H9 (cell line): ENCODE measurements at regions not wholly inside any gene's neighbourhood (a gene's known extent, or its start where the extent isn't known, plus 50 kb on each side); places are given as distances from the start of the nearest gene placed in this dataset.
"Not testable (repeated sequence)": the region's sequence is repeated elsewhere in the genome, so short reads cannot be mapped to it uniquely, and the experiment has no call there.

ENCODE experiments used
- DNase-seq: peaks from one replicate; pipeline ENCODE4 v3.0.0-alpha.2; 2017
- H2AFZ ChIP-seq: one replicate; pipeline ENCODE4 v1.6.1; 2013; ENCODE audit warnings: mild to moderate bottlenecking, low read length, control low read depth, moderate library complexity
- H2AK5ac ChIP-seq: 2 replicates; pipeline ENCODE4 v1.6.1; 2013; ENCODE audit warnings: low read length, control low read depth, mixed read lengths; ENCODE audit not compliant: insufficient read length
- H2BK120ac ChIP-seq: one replicate; pipeline ENCODE4 v1.6.1; 2013; ENCODE audit warnings: low read depth, mild to moderate bottlenecking, low read length, control low read depth, inconsistent platforms; ENCODE audit not compliant: poor library complexity, severe bottlenecking
- H2BK12ac ChIP-seq: 2 replicates; pipeline ENCODE4 v1.6.1; 2013; ENCODE audit warnings: low read length, control low read depth, mixed read lengths, low read depth; ENCODE audit not compliant: insufficient read length
- H2BK15ac ChIP-seq: 2 replicates; pipeline ENCODE4 v1.6.1; 2013; ENCODE audit warnings: low read depth, low read length, control low read depth
- H2BK20ac ChIP-seq: one replicate; pipeline ENCODE4 v1.6.1; 2013; ENCODE audit warnings: low read depth, mild to moderate bottlenecking, low read length, control low read depth, inconsistent platforms; ENCODE audit not compliant: poor library complexity, severe bottlenecking
- H2BK5ac ChIP-seq: 2 replicates; pipeline ENCODE4 v1.6.1; 2013; ENCODE audit warnings: low read length, control low read depth, mixed read lengths; ENCODE audit not compliant: insufficient read length
- H3K14ac ChIP-seq: 2 replicates; pipeline ENCODE4 v1.6.1; 2013; ENCODE audit warnings: low read length, control low read depth; ENCODE audit not compliant: insufficient read depth
- H3K18ac ChIP-seq: 2 replicates; pipeline ENCODE4 v1.6.1; 2013; ENCODE audit warnings: low read depth, mild to moderate bottlenecking, mixed read lengths, low read length, control low read depth; ENCODE audit not compliant: insufficient read length
- H3K23ac ChIP-seq: 2 replicates; pipeline ENCODE4 v1.6.1; 2013; ENCODE audit warnings: low read length, control low read depth, mixed read lengths, low read depth; ENCODE audit not compliant: insufficient read length
- H3K23me2 ChIP-seq: 2 replicates; pipeline ENCODE4 v1.6.1; 2013; ENCODE audit warnings: low read depth, mild to moderate bottlenecking, mixed read lengths, low read length, control low read depth; ENCODE audit not compliant: insufficient read length, poor library complexity, severe bottlenecking
- H3K27ac ChIP-seq: 2 replicates; pipeline ENCODE4 v1.5.1; 2013; ENCODE audit warnings: low read length, control low read depth, mixed read lengths, low read depth; ENCODE audit not compliant: insufficient read length
- H3K27me3 ChIP-seq: 2 replicates; pipeline ENCODE4 v1.6.1; 2013; ENCODE audit warnings: low read length, control low read depth, inconsistent platforms; ENCODE audit not compliant: insufficient read depth
- H3K4ac ChIP-seq: 2 replicates; pipeline ENCODE4 v1.6.1; 2013; ENCODE audit warnings: low read depth, mild to moderate bottlenecking, control low read depth, inconsistent platforms, low read length, moderate library complexity
- H3K4me1 ChIP-seq: 2 replicates; pipeline ENCODE4 v1.6.1; 2013; ENCODE audit warnings: low read length, control low read depth, inconsistent platforms; ENCODE audit not compliant: insufficient read depth
- H3K4me2 ChIP-seq: 2 replicates; pipeline ENCODE4 v1.6.1; 2013; ENCODE audit warnings: low read length, control low read depth, mixed read lengths; ENCODE audit not compliant: insufficient read length, insufficient read depth
- H3K56ac ChIP-seq: 2 replicates; pipeline ENCODE4 v1.6.1; 2013; ENCODE audit warnings: low read depth, mild to moderate bottlenecking, mixed read lengths, low read length, control low read depth; ENCODE audit not compliant: insufficient read length
- H3K79me1 ChIP-seq: 2 replicates; pipeline ENCODE4 v1.6.1; 2013; ENCODE audit warnings: low read depth, mild to moderate bottlenecking, moderate library complexity, low read length, control low read depth, inconsistent platforms; ENCODE audit not compliant: insufficient read depth, poor library complexity, severe bottlenecking
- H3K79me2 ChIP-seq: 2 replicates; pipeline ENCODE4 v1.6.1; 2013; ENCODE audit warnings: low read length, control low read depth, inconsistent platforms; ENCODE audit not compliant: insufficient read depth
- H3K9ac ChIP-seq: 2 replicates; pipeline ENCODE4 v1.6.1; 2013; ENCODE audit warnings: low read length, control low read depth, mixed read lengths; ENCODE audit not compliant: insufficient read length; ENCODE audit errors: extremely low read depth
- H3K9me3 ChIP-seq: one replicate; pipeline ENCODE4 v1.6.1; 2013; ENCODE audit warnings: low read depth, low read length, inconsistent platforms; ENCODE audit not compliant: control insufficient read depth
- H3T11ph ChIP-seq: one replicate; pipeline ENCODE4 v1.6.1; 2013; ENCODE audit warnings: mild to moderate bottlenecking, low read length, control low read depth, inconsistent platforms
- H4K20me1 ChIP-seq: one replicate; pipeline ENCODE4 v1.6.1; 2013; ENCODE audit not compliant: control insufficient read depth, insufficient read length, insufficient read depth
- H4K5ac ChIP-seq: 2 replicates; pipeline ENCODE4 v1.6.1; 2013; ENCODE audit warnings: low read depth, mild to moderate bottlenecking, mixed read lengths, low read length, control low read depth; ENCODE audit not compliant: insufficient read length
- H4K8ac ChIP-seq: replicated peaks from 2 replicates; pipeline ENCODE4 v1.6.1; 2013; ENCODE audit warnings: low read length, control low read depth, mixed read lengths, low read depth; ENCODE audit not compliant: insufficient read length
- H4K91ac ChIP-seq: 2 replicates; pipeline ENCODE4 v1.6.1; 2013; ENCODE audit warnings: low read depth, mild to moderate bottlenecking, moderate library complexity, mixed read lengths, low read length, control low read depth; ENCODE audit not compliant: insufficient read length
- H3K27ac Mint-ChIP-seq, 3 experiments: 2 replicates in 2 of 3; 3 replicates in 1 of 3; pipeline ENCODE4 v1.8.0; 2020 to 2021; ENCODE audit warnings: mixed read lengths in 3 of 3, mild to moderate bottlenecking in 1 of 3, moderate library complexity in 1 of 3
- H3K27me3 Mint-ChIP-seq: 2 replicates; pipeline ENCODE4 v1.8.0; 2021; ENCODE audit warnings: low read depth, mild to moderate bottlenecking, moderate library complexity, mixed read lengths
- H3K36me3 Mint-ChIP-seq, 3 experiments: 2 replicates in 2 of 3; 3 replicates in 1 of 3; pipeline ENCODE4 v1.8.0; 2020 to 2021; ENCODE audit warnings: low read depth in 3 of 3, mixed read lengths in 3 of 3; ENCODE audit not compliant: insufficient read depth in 1 of 3
- H3K4me1 Mint-ChIP-seq, 2 experiments: 2 replicates each; pipeline ENCODE4 v1.8.0; 2020; ENCODE audit warnings: mixed read lengths in 2 of 2
- H3K4me3 Mint-ChIP-seq, 2 experiments: 2 replicates in 1 of 2; 3 replicates in 1 of 2; pipeline ENCODE4 v1.8.0; 2020 to 2021; ENCODE audit warnings: mild to moderate bottlenecking in 2 of 2, mixed read lengths in 2 of 2, moderate library complexity in 1 of 2
- H3K9me3 Mint-ChIP-seq, 2 experiments: 2 replicates in 1 of 2; 3 replicates in 1 of 2; pipeline ENCODE4 v1.8.0; 2020; ENCODE audit warnings: mild to moderate bottlenecking in 2 of 2, mixed read lengths in 2 of 2, moderate library complexity in 1 of 2
- WGBS: extraction: QIAGEN DNeasy Blood & Tissue Kit; methylation state at CpG from one replicate; pipeline ENCODE4 v1.1.7; 2013; ENCODE audit warnings: missing lambda C conversion rate, low lambda C conversion rate, mixed read lengths; ENCODE audit not compliant: insufficient read length; ENCODE audit errors: extremely low coverage; 5-methylcytosine and 5-hydroxymethylcytosine counted together
- TF ChIP-seq, protein P1 (sequence below): fragments of 200-600 bp; sonication (generic); conservative IDR thresholded peaks from 3 replicates; pipeline ENCODE4 v1.8.0; 2021; ENCODE audit warnings: antibody characterized with exemption, mild to moderate bottlenecking

DNA sequence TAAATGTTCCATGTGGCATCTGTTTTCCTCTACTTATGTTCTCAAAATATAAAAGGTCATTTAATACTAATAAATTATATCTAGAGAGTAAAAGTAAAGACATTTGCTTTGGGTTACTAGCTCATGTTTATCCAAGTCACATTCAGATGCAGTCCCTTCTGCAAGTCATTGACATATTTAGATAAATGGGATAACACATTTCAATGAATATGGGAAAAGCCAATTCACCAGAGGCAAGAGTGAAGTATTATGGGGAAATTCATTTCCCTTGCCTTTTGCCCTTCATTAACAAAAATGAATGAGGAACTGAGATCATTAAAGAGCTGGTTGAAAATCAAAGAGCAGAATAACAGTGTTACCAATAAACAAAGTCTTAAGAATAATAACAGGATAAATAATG is 306.2 kb upstream of the FSTL5 start:
- H3K27ac ChIP-seq = no peak overlapping the region
- no peak overlapping the region for H3K56ac ChIP-seq
- no peak overlapping the region for H4K5ac ChIP-seq
- H2AFZ ChIP-seq = no peak overlapping the region
- H3T11ph ChIP-seq = no peak overlapping the region
- no peak overlapping the region for H3K4me2 ChIP-seq
- no peaks in the 10 kb centered on the region for H3K4me1 ChIP-seq
- Mint-ChIP-seq H3K9me3 (peaks cover 2 to 3% of the 10 kb centered on the region in 2 experiments; a peak in 2 of 5 replicates), H3K4me1 (no peaks in the 10 kb centered on the region), H3K27me3 (no peaks in the 10 kb centered on the region), H3K36me3 (no peaks in the 10 kb centered on the region), H3K27ac (no peak overlapping the region), H3K4me3 (no peak overlapping the region)
- H2BK5ac ChIP-seq = no peak overlapping the region
- H3K79me2 ChIP-seq = no peaks in the 10 kb centered on the region
- DNase-seq = no peak
- H3K18ac ChIP-seq = no peak overlapping the region
- no peak overlapping the region for H2BK20ac ChIP-seq
- H3K27me3 ChIP-seq = no peaks in the 10 kb centered on the region
- H2AK5ac ChIP-seq = no peak overlapping the region
- H4K8ac ChIP-seq = no peak overlapping the region
- H2BK12ac ChIP-seq = no peak overlapping the region
- H2BK15ac ChIP-seq = no peak overlapping the region
- H3K14ac ChIP-seq = no peak overlapping the region
- H3K79me1 ChIP-seq = no peaks in the 10 kb centered on the region
- no peaks in the 10 kb centered on the region for H3K9me3 ChIP-seq
- H3K9ac ChIP-seq = no peak overlapping the region
- no peak overlapping the region for H3K4ac ChIP-seq
- H3K23ac ChIP-seq = no peak overlapping the region
- TF ChIP-seq, protein P1, sequence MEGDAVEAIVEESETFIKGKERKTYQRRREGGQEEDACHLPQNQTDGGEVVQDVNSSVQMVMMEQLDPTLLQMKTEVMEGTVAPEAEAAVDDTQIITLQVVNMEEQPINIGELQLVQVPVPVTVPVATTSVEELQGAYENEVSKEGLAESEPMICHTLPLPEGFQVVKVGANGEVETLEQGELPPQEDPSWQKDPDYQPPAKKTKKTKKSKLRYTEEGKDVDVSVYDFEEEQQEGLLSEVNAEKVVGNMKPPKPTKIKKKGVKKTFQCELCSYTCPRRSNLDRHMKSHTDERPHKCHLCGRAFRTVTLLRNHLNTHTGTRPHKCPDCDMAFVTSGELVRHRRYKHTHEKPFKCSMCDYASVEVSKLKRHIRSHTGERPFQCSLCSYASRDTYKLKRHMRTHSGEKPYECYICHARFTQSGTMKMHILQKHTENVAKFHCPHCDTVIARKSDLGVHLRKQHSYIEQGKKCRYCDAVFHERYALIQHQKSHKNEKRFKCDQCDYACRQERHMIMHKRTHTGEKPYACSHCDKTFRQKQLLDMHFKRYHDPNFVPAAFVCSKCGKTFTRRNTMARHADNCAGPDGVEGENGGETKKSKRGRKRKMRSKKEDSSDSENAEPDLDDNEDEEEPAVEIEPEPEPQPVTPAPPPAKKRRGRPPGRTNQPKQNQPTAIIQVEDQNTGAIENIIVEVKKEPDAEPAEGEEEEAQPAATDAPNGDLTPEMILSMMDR = no peak
- no peak overlapping the region for H4K91ac ChIP-seq
- no peaks in the 10 kb centered on the region for H4K20me1 ChIP-seq
- H2BK120ac ChIP-seq = no peak overlapping the region
- no peaks in the 10 kb centered on the region for H3K23me2 ChIP-seq

DNA sequence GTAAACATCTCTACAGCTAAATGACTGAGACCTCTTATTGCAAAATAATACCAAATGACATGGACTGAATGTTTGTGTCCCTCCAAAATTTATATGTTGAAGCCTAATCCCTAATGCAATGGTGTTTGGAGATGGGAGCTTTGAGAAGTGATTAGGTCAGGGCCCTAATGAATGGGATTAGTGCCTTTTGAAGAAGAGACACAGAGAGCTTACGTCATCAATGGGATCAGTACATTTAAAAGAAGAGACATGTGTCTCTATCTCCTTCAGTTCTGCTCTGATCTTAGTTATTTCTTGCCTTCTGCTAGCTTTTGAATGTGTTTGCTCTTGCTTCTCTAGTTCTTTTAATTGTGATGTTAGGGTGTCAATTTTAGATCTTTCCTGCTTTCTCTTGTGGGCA is 301.6 kb upstream of the FSTL5 start:
- H3K9me3 ChIP-seq, H2AK5ac ChIP-seq, H3K27me3 ChIP-seq, H3K14ac ChIP-seq, H2AFZ ChIP-seq, H4K91ac ChIP-seq, H3K9me3 Mint-ChIP-seq, H4K5ac ChIP-seq, H3K27ac Mint-ChIP-seq, H3K18ac ChIP-seq, DNase-seq, H3T11ph ChIP-seq, H3K4me2 ChIP-seq, H2BK120ac ChIP-seq, H3K23ac ChIP-seq, H2BK5ac ChIP-seq, H3K23me2 ChIP-seq, H2BK20ac ChIP-seq, H3K4ac ChIP-seq, H3K27me3 Mint-ChIP-seq, H4K8ac ChIP-seq, H2BK15ac ChIP-seq, H2BK12ac ChIP-seq, H3K27ac ChIP-seq, H3K79me2 ChIP-seq, H3K9ac ChIP-seq, H3K79me1 ChIP-seq, H3K4me1 Mint-ChIP-seq, H4K20me1 ChIP-seq, H3K36me3 Mint-ChIP-seq, H3K4me3 Mint-ChIP-seq, H3K56ac ChIP-seq, H3K4me1 ChIP-seq: not testable (repeated sequence)
- no CpG with 5 or more reads among the region's 1 CpG for WGBS
